WTC11 (cell line): ENCODE measurements at regions not wholly inside any gene's neighbourhood (a gene's known extent, or its start where the extent isn't known, plus 50 kb on each side); places are given as distances from the start of the nearest gene placed in this dataset.

ENCODE experiments used
- ATAC-seq: fragments of 200-7000 bp; cut with Tn5 transposase; 2 replicates; pipeline ENCODE4 v1.10.0; 2021; ENCODE audit warnings: mild to moderate bottlenecking, moderate library complexity
- CTCF ChIA-PET: fragments of 300-600 bp; sonication (Branson Sonifier 250); formaldehyde crosslinking; loops from one replicate; lab custom pipeline; 2021; ENCODE audit warnings: antibody characterized with exemption; lab: Charles Lee
- POLR2A ChIA-PET: fragments of 350-600 bp; sonication (Branson Sonifier 250); formaldehyde crosslinking; loops from one replicate; lab custom pipeline; 2021; ENCODE audit warnings: antibody characterized with exemption; lab: Charles Lee
- DNase-seq: peaks from one replicate; pipeline ENCODE4 v3.0.0; 2021; ENCODE audit warnings: low spot score
- H3K27ac Mint-ChIP-seq: 2 replicates; pipeline ENCODE4 v1.8.0; 2021; ENCODE audit warnings: mixed read lengths
- H3K27me3 Mint-ChIP-seq: 2 replicates; pipeline ENCODE4 v1.8.0; 2021; ENCODE audit warnings: low read depth, mild to moderate bottlenecking, moderate library complexity, mixed read lengths
- H3K36me3 Mint-ChIP-seq: 2 replicates; pipeline ENCODE4 v1.8.0; 2021; ENCODE audit warnings: mixed read lengths
- H3K4me1 Mint-ChIP-seq: 2 replicates; pipeline ENCODE4 v1.8.0; 2022; ENCODE audit warnings: mixed read lengths
- H3K4me3 Mint-ChIP-seq: 2 replicates; pipeline ENCODE4 v1.8.0; 2021; ENCODE audit warnings: mild to moderate bottlenecking, moderate library complexity, mixed read lengths
- H3K9me3 Mint-ChIP-seq: 2 replicates; pipeline ENCODE4 v1.8.0; 2021; ENCODE audit warnings: mixed read lengths
- ATF1 ChIP-seq: sonication (generic); formaldehyde crosslinking; IDR thresholded peaks from 2 replicates; pipeline ENCODE4 v1.8.1; 2023; ENCODE audit warnings: mild to moderate bottlenecking, moderate library complexity, missing genetic modification reagents
- ETV6 ChIP-seq: sonication (generic); formaldehyde crosslinking; IDR thresholded peaks from 2 replicates; pipeline ENCODE4 v1.8.1; 2022; ENCODE audit warnings: mild to moderate bottlenecking, missing genetic modification reagents
- FOXK1 ChIP-seq: sonication (generic); formaldehyde crosslinking; IDR thresholded peaks from 2 replicates; pipeline ENCODE4 v1.8.0; 2022; ENCODE audit warnings: mild to moderate bottlenecking, moderate library complexity, missing genetic modification reagents
- GRHL2 ChIP-seq: fragments of 250-450 bp; sonication (Bioruptor Pico); IDR thresholded peaks from 2 replicates; pipeline ENCODE4 v1.8.0; 2022; ENCODE audit warnings: mild to moderate bottlenecking, moderate library complexity; ENCODE audit not compliant: insufficient replicate concordance, severe bottlenecking
- HMGA2 ChIP-seq: fragments of 250-450 bp; sonication (Bioruptor Pico); IDR thresholded peaks from 2 replicates; pipeline ENCODE4 v1.4.0; 2021; ENCODE audit warnings: mild to moderate bottlenecking, moderate library complexity
- JAZF1 ChIP-seq: fragments of 250-450 bp; sonication (Bioruptor Pico); IDR thresholded peaks from 2 replicates; pipeline ENCODE4 v1.9.0; 2021; ENCODE audit warnings: moderate library complexity, mild to moderate bottlenecking, inconsistent platforms
- JUN ChIP-seq: sonication (generic); formaldehyde crosslinking; IDR thresholded peaks from 2 replicates; pipeline ENCODE4 v1.8.0; 2023; ENCODE audit warnings: mild to moderate bottlenecking, missing genetic modification reagents
- KAT7 ChIP-seq: sonication (generic); formaldehyde crosslinking; IDR thresholded peaks from 2 replicates; pipeline ENCODE4 v1.8.1; 2023; ENCODE audit warnings: missing genetic modification reagents, mild to moderate bottlenecking, borderline replicate concordance
- NR2C2 ChIP-seq: sonication (generic); formaldehyde crosslinking; IDR thresholded peaks from 2 replicates; pipeline ENCODE4 v1.8.0; 2022; ENCODE audit warnings: mild to moderate bottlenecking, missing genetic modification reagents
- NR3C1 ChIP-seq: sonication (generic); formaldehyde crosslinking; conservative IDR thresholded peaks from 2 replicates; pipeline ENCODE4 v1.8.1; 2023; ENCODE audit warnings: low read depth, mild to moderate bottlenecking, missing genetic modification reagents
- OVOL2 ChIP-seq: fragments of 250-450 bp; sonication (Bioruptor Pico); IDR thresholded peaks from 2 replicates; pipeline ENCODE4 v1.9.0; 2021; ENCODE audit warnings: mild to moderate bottlenecking, borderline replicate concordance
- PRRX2 ChIP-seq: fragments of 250-450 bp; sonication (Bioruptor Pico); IDR thresholded peaks from 2 replicates; pipeline ENCODE4 v1.8.0; 2021; ENCODE audit warnings: mild to moderate bottlenecking
- RORB ChIP-seq: fragments of 250-450 bp; sonication (Bioruptor Pico); IDR thresholded peaks from 2 replicates; pipeline ENCODE4 v1.9.0; 2021; ENCODE audit warnings: mild to moderate bottlenecking
- SMAD3 ChIP-seq: sonication (generic); formaldehyde crosslinking; IDR thresholded peaks from 2 replicates; pipeline ENCODE4 v1.8.0; 2022; ENCODE audit warnings: missing genetic modification reagents, mild to moderate bottlenecking, borderline replicate concordance
- SP1 ChIP-seq: sonication (generic); formaldehyde crosslinking; conservative IDR thresholded peaks from 2 replicates; pipeline ENCODE4 v1.8.1; 2022; ENCODE audit warnings: missing genetic modification reagents
- TEAD4 ChIP-seq: sonication (generic); formaldehyde crosslinking; IDR thresholded peaks from 2 replicates; pipeline ENCODE4 v1.8.0; 2022; ENCODE audit warnings: mild to moderate bottlenecking, missing genetic modification reagents
- ZNF219 ChIP-seq: sonication (generic); formaldehyde crosslinking; IDR thresholded peaks from 2 replicates; pipeline ENCODE4 v1.8.0; 2023; ENCODE audit warnings: missing genetic modification reagents, mild to moderate bottlenecking, borderline replicate concordance
- ZNF317 ChIP-seq: sonication (generic); formaldehyde crosslinking; IDR thresholded peaks from 2 replicates; pipeline ENCODE4 v1.8.1; 2023; ENCODE audit warnings: low read depth, mild to moderate bottlenecking, moderate library complexity, missing genetic modification reagents, borderline replicate concordance
- ZNF671 ChIP-seq: fragments of 250-450 bp; sonication (Bioruptor Pico); IDR thresholded peaks from 2 replicates; pipeline ENCODE4 v1.8.0; 2021; ENCODE audit warnings: mild to moderate bottlenecking
- TF ChIP-seq, protein P1 (sequence below): sonication (generic); formaldehyde crosslinking; IDR thresholded peaks from 2 replicates; pipeline ENCODE4 v1.8.1; 2022; ENCODE audit warnings: mild to moderate bottlenecking, missing genetic modification reagents, moderate library complexity, borderline replicate concordance
- TF ChIP-seq, protein P2 (sequence below): sonication (generic); formaldehyde crosslinking; conservative IDR thresholded peaks from 2 replicates; pipeline ENCODE4 v1.8.1; 2023; ENCODE audit warnings: mild to moderate bottlenecking, low read depth, missing genetic modification reagents, moderate library complexity
- TF ChIP-seq, protein P3 (sequence below): sonication (generic); formaldehyde crosslinking; IDR thresholded peaks from 2 replicates; pipeline ENCODE4 v1.8.0; 2022; ENCODE audit warnings: mild to moderate bottlenecking, missing genetic modification reagents
- TF ChIP-seq, protein P4 (sequence below): sonication (generic); formaldehyde crosslinking; IDR thresholded peaks from 2 replicates; pipeline ENCODE4 v1.8.0; 2022; ENCODE audit warnings: mild to moderate bottlenecking, missing genetic modification reagents
- TF ChIP-seq, protein P5 (sequence below): sonication (generic); formaldehyde crosslinking; IDR thresholded peaks from 2 replicates; pipeline ENCODE4 v1.8.1; 2023; ENCODE audit warnings: mild to moderate bottlenecking, missing genetic modification reagents

DNA sequence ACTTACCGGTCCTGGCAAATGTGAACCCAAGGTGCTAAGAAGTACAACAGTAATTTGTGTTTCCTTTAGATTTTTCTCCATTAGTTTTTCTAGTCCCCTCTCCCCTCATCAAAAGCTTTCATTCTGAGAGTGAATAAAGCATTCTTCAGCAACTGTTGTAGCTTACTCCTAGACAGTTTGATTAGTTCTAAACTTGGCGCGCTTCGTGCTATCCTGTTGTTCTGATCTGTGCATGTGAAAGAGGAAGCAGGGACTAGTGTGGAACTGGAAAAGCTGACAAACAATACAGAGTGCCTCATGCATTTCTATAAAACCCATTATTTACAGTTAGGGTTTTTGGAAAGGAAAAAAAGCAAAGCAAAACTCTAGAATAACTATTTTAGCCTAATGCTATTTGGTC, 556.9 kb upstream of the SLIT2 start:
- no peak for ATAC-seq
- Mint-ChIP-seq H3K4me3 (no peak overlapping the region), H3K4me1 (peaks cover 10% of the 10 kb centered on the region), H3K9me3 (peaks cover 13% of the 10 kb centered on the region), H3K36me3 (no peaks in the 10 kb centered on the region), H3K27me3 (no peaks in the 10 kb centered on the region), H3K27ac (no peak overlapping the region)
- ChIA-PET CTCF (no interaction called here), POLR2A (no interaction called here)
- TF ChIP-seq NR3C1 (no peak), PRRX2 (CRISPR knock-in tag) (no peak), RORB (CRISPR knock-in tag) (no peak), GRHL2 (no peak), NR2C2 (no peak), FOXK1 (CRISPR knock-in tag) (no peak)
- TF ChIP-seq, protein P1, sequence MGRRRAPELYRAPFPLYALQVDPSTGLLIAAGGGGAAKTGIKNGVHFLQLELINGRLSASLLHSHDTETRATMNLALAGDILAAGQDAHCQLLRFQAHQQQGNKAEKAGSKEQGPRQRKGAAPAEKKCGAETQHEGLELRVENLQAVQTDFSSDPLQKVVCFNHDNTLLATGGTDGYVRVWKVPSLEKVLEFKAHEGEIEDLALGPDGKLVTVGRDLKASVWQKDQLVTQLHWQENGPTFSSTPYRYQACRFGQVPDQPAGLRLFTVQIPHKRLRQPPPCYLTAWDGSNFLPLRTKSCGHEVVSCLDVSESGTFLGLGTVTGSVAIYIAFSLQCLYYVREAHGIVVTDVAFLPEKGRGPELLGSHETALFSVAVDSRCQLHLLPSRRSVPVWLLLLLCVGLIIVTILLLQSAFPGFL (CRISPR knock-in tag), result no peak
- TF ChIP-seq, protein P2, sequence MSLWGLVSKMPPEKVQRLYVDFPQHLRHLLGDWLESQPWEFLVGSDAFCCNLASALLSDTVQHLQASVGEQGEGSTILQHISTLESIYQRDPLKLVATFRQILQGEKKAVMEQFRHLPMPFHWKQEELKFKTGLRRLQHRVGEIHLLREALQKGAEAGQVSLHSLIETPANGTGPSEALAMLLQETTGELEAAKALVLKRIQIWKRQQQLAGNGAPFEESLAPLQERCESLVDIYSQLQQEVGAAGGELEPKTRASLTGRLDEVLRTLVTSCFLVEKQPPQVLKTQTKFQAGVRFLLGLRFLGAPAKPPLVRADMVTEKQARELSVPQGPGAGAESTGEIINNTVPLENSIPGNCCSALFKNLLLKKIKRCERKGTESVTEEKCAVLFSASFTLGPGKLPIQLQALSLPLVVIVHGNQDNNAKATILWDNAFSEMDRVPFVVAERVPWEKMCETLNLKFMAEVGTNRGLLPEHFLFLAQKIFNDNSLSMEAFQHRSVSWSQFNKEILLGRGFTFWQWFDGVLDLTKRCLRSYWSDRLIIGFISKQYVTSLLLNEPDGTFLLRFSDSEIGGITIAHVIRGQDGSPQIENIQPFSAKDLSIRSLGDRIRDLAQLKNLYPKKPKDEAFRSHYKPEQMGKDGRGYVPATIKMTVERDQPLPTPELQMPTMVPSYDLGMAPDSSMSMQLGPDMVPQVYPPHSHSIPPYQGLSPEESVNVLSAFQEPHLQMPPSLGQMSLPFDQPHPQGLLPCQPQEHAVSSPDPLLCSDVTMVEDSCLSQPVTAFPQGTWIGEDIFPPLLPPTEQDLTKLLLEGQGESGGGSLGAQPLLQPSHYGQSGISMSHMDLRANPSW (CRISPR knock-in tag), result no peak
- no peak for DNase-seq

DNA sequence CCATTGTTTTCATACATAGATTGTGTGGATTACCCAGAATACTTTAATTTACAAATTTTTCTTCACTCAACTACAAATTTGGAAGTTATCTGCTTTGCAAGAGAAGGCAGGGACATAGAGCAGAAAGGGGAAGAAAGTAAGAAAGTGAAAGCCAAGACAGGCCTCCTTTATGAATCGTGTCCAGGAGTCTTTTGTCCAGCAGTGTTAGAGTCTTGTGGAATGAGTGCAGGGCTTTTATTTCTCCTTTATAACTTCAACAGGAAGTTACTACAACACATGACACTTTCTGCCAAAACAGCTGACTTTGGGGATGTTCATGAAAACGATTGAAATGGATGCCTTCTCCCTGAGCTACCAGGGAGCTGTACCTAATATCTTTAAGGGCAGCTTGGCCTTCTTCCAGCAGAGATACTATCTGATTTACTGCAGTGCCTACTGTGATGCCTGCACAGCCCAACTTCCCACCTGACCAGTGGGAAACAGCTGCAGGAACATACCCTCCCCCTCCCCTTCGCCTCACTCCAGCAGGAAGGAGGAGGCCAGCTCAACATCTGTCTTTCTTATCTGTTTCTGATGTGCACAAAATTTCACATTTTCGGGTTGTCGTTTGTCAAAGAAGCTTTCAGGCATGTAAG, 557.7 kb upstream of the SLIT2 start:
- peak; percentile 56 for ATAC-seq

DNA sequence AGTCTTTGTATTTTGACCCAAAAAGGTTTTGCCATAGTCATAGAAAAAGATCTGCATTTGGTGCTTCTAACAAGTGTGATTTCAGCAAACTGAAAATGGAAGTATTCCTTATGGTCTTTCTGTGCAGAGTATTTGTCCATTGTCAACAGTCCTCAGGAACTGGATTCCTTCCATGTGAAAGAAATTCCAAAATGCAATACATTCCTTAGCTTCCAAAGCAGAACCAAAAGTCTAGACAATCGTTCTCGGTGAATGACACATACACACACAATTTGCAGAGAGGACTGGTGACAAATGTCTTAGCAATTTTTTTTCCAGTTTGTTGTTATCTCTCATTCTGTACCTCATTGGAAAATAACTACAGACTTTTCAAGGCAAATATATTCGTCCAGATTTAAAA, 562.2 kb upstream of the SLIT2 start:
- Mint-ChIP-seq H3K27ac (no peak overlapping the region), H3K4me3 (no peak overlapping the region), H3K4me1 (peaks cover 6% of the 10 kb centered on the region), H3K9me3 (no peaks in the 10 kb centered on the region), H3K27me3 (no peaks in the 10 kb centered on the region; the same call in 1 of the 2 replicates), H3K36me3 (no peaks in the 10 kb centered on the region)
- no peak for ATAC-seq
- CTCF ChIA-PET, result no interaction called here
- DNase-seq, result no peak
- POLR2A ChIA-PET, result no interaction called here
- no peak for TF ChIP-seq OVOL2 (CRISPR knock-in tag)
- TF ChIP-seq, protein P2 (CRISPR knock-in tag), result no peak
- TF ChIP-seq, protein P3, sequence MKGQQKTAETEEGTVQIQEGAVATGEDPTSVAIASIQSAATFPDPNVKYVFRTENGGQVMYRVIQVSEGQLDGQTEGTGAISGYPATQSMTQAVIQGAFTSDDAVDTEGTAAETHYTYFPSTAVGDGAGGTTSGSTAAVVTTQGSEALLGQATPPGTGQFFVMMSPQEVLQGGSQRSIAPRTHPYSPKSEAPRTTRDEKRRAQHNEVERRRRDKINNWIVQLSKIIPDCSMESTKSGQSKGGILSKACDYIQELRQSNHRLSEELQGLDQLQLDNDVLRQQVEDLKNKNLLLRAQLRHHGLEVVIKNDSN, result no peak
- no peak for TF ChIP-seq SP1 (CRISPR knock-in tag)
- no peak for TF ChIP-seq TEAD4
- TF ChIP-seq JAZF1 (CRISPR knock-in tag), result no peak
- TF ChIP-seq ZNF219 (CRISPR knock-in tag), result no peak
- TF ChIP-seq, protein P4, sequence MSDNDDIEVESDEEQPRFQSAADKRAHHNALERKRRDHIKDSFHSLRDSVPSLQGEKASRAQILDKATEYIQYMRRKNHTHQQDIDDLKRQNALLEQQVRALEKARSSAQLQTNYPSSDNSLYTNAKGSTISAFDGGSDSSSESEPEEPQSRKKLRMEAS, result no peak
- TF ChIP-seq, protein P5, sequence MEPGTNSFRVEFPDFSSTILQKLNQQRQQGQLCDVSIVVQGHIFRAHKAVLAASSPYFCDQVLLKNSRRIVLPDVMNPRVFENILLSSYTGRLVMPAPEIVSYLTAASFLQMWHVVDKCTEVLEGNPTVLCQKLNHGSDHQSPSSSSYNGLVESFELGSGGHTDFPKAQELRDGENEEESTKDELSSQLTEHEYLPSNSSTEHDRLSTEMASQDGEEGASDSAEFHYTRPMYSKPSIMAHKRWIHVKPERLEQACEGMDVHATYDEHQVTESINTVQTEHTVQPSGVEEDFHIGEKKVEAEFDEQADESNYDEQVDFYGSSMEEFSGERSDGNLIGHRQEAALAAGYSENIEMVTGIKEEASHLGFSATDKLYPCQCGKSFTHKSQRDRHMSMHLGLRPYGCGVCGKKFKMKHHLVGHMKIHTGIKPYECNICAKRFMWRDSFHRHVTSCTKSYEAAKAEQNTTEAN (CRISPR knock-in tag), result no peak
- TF ChIP-seq KAT7 (CRISPR knock-in tag), result no peak

More for the DNA sequence above, 557.7 kb upstream of the SLIT2 start:
- H3K9me3 Mint-ChIP-seq, result peaks cover 13% of the 10 kb centered on the region
- no peak for DNase-seq
- POLR2A ChIA-PET, result no interaction called here
- H3K27ac Mint-ChIP-seq, result no peak overlapping the region
- H3K27me3 Mint-ChIP-seq, result no peaks in the 10 kb centered on the region
- H3K36me3 Mint-ChIP-seq, result no peaks in the 10 kb centered on the region
- CTCF ChIA-PET, result no interaction called here
- peaks cover 10% of the 10 kb centered on the region for H3K4me1 Mint-ChIP-seq
- H3K4me3 Mint-ChIP-seq, result no peak overlapping the region
- TF ChIP-seq ZNF671 (CRISPR knock-in tag) (no peak), HMGA2 (CRISPR knock-in tag) (no peak), ETV6 (CRISPR knock-in tag) (no peak), JUN (CRISPR knock-in tag) (no peak), ZNF317 (CRISPR knock-in tag) (no peak), GRHL2 (no peak), SP1 (CRISPR knock-in tag) (no peak), SMAD3 (CRISPR knock-in tag) (no peak), ATF1 (CRISPR knock-in tag) (no peak)
- TF ChIP-seq, all 79 proteins: peak for 0
